ENCODE measurements at regions not wholly inside any gene's neighbourhood (a gene's known extent, or its start where the extent isn't known, plus 50 kb on each side); places are given as distances from the start of the nearest gene placed in this dataset.
A peak's percentile ranks its signal among the peaks of the same experiment; 100 is the strongest.

- TF ChIP-seq CTCF (IDR thresholded peaks at IDR 0.05) = peak; percentile 23 to 41 (median 38)
- no peak for TF ChIP-seq POLR2A (IDR thresholded peaks at IDR 0.05)
- no peak for TF ChIP-seq EP300 (IDR thresholded peaks at IDR 0.05)
Observed at GRCh38 chr5:42912184-42912798, 100.6 kb upstream of the SELENOP start.
